COR-L47 (cell line): ENCODE measurements at regions not wholly inside any gene's neighbourhood (a gene's known extent, or its start where the extent isn't known, plus 50 kb on each side); places are given as distances from the start of the nearest gene placed in this dataset.
"Not testable (repeated sequence)": the region's sequence is repeated elsewhere in the genome, so short reads cannot be mapped to it uniquely, and the experiment has no call there.

Experiments used
- DNase-seq: peaks from one replicate; lab custom pipeline; 2025; lab: John Stamatoyannopoulos, UW

DNA sequence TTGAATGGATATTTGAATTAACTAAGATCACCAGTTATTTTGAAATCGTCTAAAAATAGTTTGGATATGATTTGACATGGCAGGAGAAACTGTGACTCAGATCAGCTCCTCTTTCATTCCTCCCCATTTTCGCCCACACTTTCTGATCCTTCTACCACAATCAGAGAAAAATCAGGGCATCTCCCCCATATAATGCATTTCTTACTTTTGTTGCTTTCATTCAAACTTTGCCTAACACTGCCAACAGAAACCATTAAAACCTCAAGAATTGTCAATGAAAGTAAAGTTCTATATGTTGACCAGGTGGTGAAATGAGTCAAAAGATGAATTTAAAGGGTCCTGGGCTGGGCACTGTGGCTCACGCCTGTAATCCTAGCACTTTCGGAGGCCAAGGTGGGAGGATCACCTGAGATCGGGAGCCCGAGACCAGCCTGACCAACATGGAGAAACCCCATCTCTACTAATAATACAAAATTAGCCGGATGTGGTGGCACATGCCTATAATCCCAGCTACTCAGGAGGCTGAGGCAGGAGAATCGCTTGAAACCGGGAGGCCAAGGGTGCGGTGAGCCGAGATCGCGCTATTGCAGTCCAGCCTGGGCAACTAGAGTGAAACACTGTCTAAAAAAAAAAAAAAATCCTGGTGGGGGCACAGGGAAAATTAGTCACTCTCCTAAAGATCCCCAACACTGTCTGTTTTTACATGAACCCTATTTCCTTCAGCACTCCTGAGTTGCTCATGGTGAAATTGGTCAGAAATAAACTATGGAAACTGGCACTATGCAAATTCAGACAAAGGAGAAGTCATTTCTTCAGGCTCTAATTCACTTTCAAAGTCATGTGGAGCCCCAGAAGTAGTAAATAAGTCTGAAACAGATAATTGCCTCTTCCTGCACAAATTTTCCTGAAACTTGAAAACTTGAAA is 122.8 kb upstream of the NOCT start:
- DNase-seq = no peak

GRCh38 chr4:138891631-138892031 is 124.0 kb upstream of the NOCT start:
- DNase-seq = peak; percentile 56

DNA sequence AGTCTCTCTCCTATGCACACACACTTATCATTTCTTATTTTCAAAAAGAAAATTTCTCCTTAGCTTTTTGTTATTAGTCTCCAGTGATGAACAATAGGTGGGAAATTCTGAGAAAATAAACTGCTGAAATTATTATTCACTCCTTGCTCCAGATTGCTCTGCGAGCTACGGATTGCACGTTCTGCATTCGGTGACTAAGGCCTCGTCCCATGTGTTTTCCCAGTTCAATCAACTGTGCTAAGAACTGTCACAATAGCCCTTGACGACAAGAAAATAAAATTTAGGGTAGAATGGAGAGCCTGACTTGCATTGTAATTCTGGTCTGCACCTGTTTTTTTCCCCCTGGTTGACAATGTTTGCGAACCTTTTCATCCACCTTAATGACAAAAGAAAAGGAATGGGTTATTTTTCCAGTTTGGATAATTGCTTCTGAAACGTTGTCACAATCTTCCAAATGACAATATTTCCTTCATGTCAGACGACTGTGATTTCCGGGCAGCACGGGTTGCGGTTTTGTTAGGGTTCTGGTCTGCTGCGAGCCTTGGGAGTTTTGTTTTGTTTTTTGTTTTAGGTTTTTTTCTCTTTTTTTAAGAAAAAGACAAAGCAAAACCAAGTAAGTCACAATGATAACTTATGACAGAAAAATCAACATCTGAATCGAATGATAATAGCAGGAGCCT is 124.5 kb upstream of the NOCT start:
- peak; percentile 81 for DNase-seq

GRCh38 chr4:138889216-138889615 is 126.4 kb upstream of the NOCT start:
- DNase-seq = no peak

- no peak for DNase-seq
Measured at GRCh38 chr4:138887741-138888140, 127.8 kb upstream of the NOCT start.

DNA sequence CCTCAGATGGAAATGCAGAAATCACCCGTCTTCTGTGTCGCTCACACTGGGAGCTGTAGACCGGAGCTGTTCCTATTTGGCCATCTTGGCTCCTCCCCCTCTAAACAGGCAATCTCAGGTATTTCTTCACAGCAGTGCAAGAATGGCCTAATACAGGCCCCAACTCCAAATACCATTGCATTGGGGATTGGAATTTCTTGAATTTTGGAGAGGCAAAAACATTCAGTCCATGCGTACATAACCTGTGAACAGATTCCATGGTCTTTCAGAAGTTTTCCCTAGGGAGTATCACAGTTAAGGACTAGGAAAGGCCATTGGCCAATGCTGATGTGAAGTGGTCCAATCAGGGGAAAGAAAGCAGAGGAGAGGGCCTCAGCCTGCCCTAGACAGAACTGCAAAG is 128.2 kb upstream of the NOCT start:
- DNase-seq = no peak

GRCh38 chr4:138879757-138880156 is 135.8 kb upstream of the NOCT start:
- DNase-seq = no peak

DNA sequence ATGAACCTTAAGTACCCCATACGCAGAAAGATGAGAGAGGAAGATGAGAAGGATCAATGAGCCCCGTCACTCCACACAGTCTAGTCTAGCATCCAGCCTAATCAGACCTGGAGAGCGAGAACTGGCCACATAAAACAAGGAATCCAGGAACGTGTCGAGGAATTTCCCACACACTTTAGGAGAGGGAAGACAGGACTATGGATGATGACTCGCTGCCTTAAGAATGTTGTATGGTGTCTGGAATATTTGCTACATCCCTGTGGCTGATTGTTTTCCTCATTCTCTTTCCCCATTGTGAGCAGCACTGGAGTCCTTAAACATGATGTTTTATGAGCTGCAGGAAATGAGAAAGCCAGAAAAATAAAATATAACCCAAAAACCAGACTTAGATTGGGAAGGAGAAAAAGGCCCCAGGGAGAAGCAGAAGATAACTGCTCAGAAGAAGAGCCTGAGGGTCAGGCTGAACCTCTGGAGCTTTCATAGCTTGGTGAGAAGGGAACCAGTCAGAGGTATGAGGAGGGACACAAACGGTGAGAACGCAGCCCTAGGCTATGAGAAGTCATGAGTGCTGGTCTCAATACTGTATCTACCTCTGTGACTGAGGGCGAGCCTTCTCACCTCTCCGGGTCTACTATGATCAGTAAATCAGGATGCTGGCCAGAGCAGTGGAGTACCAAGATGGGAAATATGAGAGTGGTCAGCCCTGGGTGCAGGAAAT is 139.5 kb upstream of the NOCT start:
- DNase-seq = no peak

DNA sequence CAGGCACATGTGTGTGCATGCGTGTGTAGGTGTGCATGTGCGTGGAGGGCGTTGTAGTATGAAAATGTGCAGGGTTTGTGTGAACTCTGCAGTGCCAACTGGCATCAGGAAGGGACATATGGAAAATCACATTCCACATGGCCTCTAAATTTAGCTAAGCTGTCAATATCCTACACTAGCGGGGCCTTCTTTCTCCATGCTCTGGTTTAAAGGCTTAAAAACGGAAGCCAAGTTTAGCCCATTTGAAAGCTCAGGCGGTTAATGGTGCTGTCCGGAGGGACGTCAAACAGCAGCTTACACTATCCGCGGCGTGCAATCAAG is 144.1 kb upstream of the NOCT start:
- no peak for DNase-seq

DNA sequence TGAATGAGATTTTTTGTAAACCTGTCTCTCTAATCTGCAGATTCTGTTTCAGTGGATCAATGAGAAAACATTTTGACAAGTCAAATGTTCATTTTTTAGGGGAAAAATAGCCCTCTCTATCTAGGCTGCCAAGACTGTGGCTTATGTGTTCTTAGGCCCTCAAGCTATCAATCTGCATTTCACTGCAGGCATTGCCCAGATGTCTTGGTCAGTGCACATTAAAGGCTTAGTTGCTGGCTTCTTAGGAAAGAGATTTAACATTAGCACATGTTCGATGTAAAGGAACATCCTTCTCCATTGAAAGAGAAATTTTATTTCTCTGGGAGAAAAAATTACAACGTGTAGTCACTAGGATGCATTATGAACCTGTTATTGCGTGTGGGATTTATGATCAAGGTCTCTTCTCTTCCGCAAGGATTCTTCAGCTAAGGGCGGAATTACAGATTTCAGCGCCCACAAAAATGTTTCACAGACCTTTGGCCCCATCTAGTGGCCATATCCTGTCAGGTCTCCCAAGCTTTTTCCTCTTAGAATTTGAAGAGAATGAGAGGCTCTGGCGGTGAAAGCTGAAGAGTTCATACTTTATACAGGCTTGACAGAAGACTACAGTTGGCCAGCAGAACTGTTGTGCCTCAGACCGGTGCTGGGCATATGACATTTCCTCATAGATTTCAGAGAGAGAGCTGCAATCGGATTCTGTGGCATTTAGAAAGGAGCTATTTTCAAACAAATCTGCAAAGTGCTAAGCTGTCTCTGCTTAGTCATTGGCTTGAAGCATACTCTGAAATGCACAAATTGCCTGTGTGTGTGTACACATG is 144.6 kb upstream of the NOCT start:
- peak; percentile 79 for DNase-seq

- no peak for DNase-seq
Measured at GRCh38 chr4:138869631-138870030, 145.9 kb upstream of the NOCT start.

DNA sequence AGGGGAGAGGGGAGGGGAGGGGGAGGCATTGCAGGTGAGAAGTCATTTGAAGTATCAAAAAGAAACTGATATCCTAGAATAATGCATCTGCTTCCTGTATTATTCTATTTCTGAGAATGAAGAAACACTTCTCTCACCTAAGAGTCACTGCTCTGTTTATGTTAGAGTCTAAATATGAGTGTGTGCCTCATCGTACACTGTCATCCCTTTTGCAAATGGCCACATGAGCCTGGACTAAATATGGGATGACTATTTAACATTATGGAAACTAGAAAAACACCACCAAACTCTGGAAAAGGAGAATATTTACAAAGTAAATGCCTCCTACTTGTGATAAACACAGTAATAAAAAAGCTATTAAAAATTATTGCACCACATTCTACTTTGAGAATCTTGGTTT is 146.4 kb upstream of the NOCT start:
- no peak for DNase-seq

- no peak for DNase-seq
Measured at GRCh38 chr4:138868562-138868961, 147.0 kb upstream of the NOCT start.

DNA sequence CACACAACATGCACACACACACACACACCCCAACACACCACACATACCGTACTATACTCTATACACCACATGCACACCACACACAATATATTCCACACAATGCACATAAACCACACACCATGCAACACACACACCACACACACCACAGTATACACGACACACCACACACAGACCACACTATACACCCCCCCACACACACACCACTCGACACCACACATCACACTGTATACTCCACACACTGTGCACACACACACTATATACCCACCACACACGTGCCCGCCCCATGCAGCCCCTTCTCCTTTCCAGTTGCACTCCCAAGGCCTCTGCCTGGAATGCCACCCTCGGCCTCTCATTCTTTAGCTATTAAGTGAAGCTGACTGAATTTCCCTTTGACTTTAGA is 148.2 kb upstream of the NOCT start:
- no peak for DNase-seq

- no peak for DNase-seq
Measured at GRCh38 chr4:138866314-138866713, 149.3 kb upstream of the NOCT start.

DNA sequence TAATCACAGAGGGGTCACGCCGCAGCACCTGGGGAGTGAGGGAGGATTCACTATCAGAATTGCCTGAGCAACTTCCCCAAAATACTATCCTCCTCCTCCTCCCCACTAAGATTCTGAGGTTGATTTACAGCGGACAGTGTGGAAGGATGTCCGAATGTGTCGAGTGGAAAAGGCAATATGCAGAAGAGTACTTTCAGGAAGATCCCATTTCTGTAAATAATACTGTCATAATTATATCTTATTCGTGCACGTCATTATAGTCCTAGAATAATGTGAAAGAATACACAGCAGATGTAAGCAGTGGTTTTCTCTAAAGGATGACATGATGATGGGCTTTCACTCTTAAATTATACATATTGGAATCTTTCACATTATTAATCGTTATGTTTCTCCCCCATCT is 149.8 kb upstream of the NOCT start:
- no peak for DNase-seq

DNA sequence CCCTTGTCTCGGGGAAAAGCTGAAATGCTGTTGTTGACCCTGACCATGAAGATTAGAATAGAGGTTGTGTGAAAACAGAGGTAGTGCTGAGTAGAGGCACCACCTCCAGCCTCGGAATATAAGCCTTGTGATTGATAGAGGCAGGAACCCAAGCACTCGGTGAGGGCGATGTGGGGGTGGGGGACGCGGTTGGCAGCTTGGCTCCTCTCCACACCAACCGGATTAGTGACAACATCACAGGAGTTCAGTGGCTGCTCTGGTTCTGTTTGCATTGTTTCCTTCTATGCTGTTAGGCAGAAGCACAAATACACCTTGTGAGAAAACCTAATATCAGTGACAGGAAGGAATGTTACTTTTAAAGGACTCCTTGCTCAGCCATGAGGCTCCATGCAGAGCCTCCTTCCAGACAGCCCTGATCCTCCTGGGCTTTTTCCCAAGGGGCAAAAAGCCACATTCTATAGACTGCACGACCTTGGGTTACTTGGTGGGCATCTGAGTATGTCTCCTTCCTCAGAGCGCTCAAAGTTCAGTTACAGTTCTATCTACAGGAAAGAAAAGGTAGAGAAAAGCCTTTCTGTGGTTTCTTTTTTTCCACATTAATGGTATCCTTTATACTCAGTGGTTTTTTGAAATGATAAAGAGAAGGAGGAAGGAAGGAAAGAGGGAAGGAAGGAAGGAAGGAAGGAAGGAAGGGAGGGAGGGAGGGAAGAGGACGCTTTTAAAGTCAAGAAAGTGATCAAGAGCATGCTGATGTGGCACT is 150.4 kb upstream of the NOCT start:
- peak; percentile 28 for DNase-seq

GRCh38 chr4:138863160-138863559 is 152.4 kb upstream of the NOCT start:
- no peak for DNase-seq

GRCh38 chr4:138861135-138861534 is 154.4 kb upstream of the NOCT start:
- no peak for DNase-seq

- not testable (repeated sequence) for DNase-seq
Measured at GRCh38 chr4:138860357-138860756, 155.2 kb upstream of the NOCT start.

DNA sequence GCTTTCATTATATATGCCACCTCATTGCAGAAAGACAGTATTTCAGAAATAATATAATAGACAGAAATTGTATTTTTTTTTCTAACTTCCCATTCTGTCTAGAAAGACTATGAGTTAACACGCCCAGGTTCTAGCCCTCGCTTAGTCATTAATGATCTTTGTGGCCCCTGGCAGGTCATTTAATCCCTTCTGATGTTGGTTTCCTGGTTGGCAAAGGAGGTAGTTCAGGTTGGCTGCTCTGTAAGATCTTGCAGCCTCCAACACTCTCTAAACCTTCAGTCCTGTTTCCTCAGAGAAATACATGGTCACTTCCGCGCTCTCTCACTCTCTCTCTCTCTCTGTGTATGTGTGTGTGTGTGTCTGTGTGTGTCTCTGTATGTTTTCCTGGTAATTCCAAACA is 156.3 kb upstream of the NOCT start:
- no peak for DNase-seq
